ENCODE measurements at regions not wholly inside any gene's neighbourhood (a gene's known extent, or its start where the extent isn't known, plus 50 kb on each side); places are given as distances from the start of the nearest gene placed in this dataset.
A peak's percentile ranks its signal among the peaks of the same experiment; 100 is the strongest.

DNA sequence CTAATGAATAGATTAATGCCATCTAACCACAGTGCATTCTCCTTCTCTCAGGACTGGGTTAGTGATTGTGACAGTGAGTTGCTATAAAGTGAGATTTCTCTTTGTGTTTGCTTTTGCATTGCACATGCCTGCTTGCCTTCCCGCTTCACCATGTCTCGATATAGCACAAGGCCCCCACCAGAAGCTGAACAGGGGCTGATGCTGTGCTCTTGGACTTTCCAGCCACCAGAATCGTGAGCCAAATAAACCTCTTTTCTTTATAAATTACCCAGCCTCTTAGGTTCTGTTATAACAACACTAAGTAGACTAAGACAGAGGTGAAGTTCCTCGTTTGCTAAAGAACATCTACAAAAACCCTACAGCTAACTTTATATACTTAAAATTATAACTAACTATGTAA is 173.0 kb downstream of the KIF26A start:
- no peak for ATAC-seq (replicated peaks in 1 of 4)
- CTCF ChIA-PET, result no interaction called here
- no peaks in the 10 kb centered on the region for H3K4me1 Mint-ChIP-seq

DNA sequence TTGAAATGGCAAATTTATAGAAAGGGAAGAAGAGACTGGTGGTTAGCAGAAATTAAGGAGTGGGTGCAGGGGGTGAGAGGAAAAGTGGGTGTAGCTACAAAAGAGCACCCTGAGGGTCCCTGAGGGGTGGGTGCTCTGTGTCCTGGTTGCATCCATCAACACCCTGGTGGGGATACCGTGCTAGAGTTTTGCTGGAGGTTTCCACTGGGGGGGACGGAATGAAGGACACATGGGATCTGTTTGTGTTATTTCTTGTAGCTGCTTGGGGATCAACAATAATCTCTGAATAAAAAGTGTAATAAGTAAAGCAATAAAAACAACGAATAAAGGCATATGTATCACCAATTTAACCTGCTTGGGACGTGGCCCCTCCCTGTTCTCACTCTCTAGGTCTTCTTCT is 175.3 kb downstream of the KIF26A start:
- H3K27me3 ChIP-seq (replicated peaks in 1 of 2; ENCODE audit: control insufficient read depth in 2 of 2, extremely low read depth in 1 of 2, insufficient read depth in 2 of 2, low read length in 1 of 2), result peaks cover 0 to 16% of the 10 kb centered on the region in 2 experiments
- no peaks in the 10 kb centered on the region for H3K36me3 Mint-ChIP-seq
- ChIA-PET CTCF (interaction anchor here in 1 of 2 donors (1.1 kb wide), 1 partner anchor 22 kb away, joined by 3 read pairs; no protein-coding TSS in a partner anchor), POLR2A (no interaction called here)
- H3K4me1 ChIP-seq (ENCODE audit: control insufficient read depth in 1 of 2, extremely low read depth in 1 of 2, insufficient read depth in 2 of 2, low read length in 2 of 2), result no peaks in the 10 kb centered on the region
- H3K4me3 ChIP-seq (ENCODE audit: control insufficient read depth in 1 of 2, extremely low read depth in 1 of 2, low read length in 1 of 2), result no peak overlapping the region
- no peaks in the 10 kb centered on the region for H3K9me3 ChIP-seq
- no peak overlapping the region for H3K4me3 Mint-ChIP-seq
- H3K27ac Mint-ChIP-seq, result no peak overlapping the region
- H3K36me3 ChIP-seq (ENCODE audit: control insufficient read depth in 2 of 2, extremely low read depth in 1 of 2, insufficient read depth in 1 of 2, low read length in 1 of 2), result no peaks in the 10 kb centered on the region
- H3K9me3 Mint-ChIP-seq, result peaks cover 0 to 12% (median 7%) of the 10 kb centered on the region in 3 donors
- 100% methylated on average over 1 of the region's 4 CpGs for WGBS (ENCODE audit: insufficient coverage)
- H3K4me1 Mint-ChIP-seq, result no peaks in the 10 kb centered on the region
- H3K27ac ChIP-seq (ENCODE audit: low read length), result no peak overlapping the region
- no peak for ATAC-seq (replicated peaks in 1 of 4)
- no peak for DNase-seq
- H3K27me3 Mint-ChIP-seq, result no peaks in the 10 kb centered on the region

More for the DNA sequence above, 173.0 kb downstream of the KIF26A start:
- Mint-ChIP-seq H3K27me3 (no peaks in the 10 kb centered on the region), H3K9me3 (peaks cover 0 to 12% (median 7%) of the 10 kb centered on the region in 3 donors), H3K27ac (no peak overlapping the region), H3K36me3 (no peaks in the 10 kb centered on the region), H3K4me3 (no peak overlapping the region)
- no CpG with 5 or more reads among the region's 4 CpGs for WGBS (ENCODE audit: insufficient coverage)
- no peak overlapping the region for H3K27ac ChIP-seq (ENCODE audit: low read length)
- H3K4me1 ChIP-seq (ENCODE audit: control insufficient read depth in 1 of 2, extremely low read depth in 1 of 2, insufficient read depth in 2 of 2, low read length in 2 of 2), result no peaks in the 10 kb centered on the region
- DNase-seq, result no peak
- POLR2A ChIA-PET, result no interaction called here
- no peaks in the 10 kb centered on the region for H3K9me3 ChIP-seq
- H3K4me3 ChIP-seq (ENCODE audit: control insufficient read depth in 1 of 2, extremely low read depth in 1 of 2, low read length in 1 of 2), result no peak overlapping the region
- no peaks in the 10 kb centered on the region for H3K36me3 ChIP-seq (ENCODE audit: control insufficient read depth in 2 of 2, extremely low read depth in 1 of 2, insufficient read depth in 1 of 2, low read length in 1 of 2)
- peaks cover 0 to 29% of the 10 kb centered on the region in 2 experiments for H3K27me3 ChIP-seq (replicated peaks in 1 of 2; ENCODE audit: control insufficient read depth in 2 of 2, extremely low read depth in 1 of 2, insufficient read depth in 2 of 2, low read length in 1 of 2)

DNA sequence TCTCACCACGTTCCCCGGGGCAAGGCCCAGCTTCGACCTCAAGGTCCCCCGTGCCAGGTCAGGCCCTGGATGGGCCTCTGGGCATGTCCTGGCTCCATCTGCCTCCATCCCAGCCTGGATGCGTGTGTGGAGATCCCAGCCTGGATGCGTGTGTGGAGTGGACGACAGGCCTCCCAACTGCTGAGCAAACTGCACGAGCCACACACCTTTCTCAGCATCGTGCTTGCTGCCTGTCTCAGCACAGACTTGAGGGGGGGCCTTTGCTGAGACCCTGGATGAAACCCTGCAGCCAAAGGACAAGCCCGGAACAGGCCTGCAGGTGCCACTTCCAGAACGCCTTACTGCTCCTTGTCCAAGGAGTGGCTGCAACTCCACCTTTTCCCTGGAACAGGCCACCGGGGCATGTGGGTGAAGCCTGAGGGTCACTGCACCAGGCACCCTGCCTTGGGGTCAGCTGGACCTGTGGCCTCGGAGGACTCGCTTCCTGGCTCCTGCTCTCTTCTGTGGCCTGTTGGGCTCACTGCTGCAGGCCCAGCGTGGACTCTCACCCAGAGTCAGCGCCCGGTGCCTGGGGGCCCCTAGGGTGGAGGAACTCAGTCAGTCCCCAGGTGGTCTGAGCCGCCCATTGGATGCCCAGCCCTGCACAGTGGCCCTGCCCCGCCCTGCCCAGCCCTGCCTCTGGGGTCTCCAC is 176.0 kb downstream of the KIF26A start:
- Mint-ChIP-seq H3K27me3 (no peaks in the 10 kb centered on the region), H3K27ac (no peak overlapping the region), H3K4me1 (no peaks in the 10 kb centered on the region), H3K9me3 (peaks cover 0 to 12% (median 7%) of the 10 kb centered on the region in 3 donors), H3K4me3 (no peak overlapping the region), H3K36me3 (no peaks in the 10 kb centered on the region)
- Histone ChIP-seq H3K27me3 (replicated peaks in 1 of 2; ENCODE audit: control insufficient read depth in 2 of 2, extremely low read depth in 1 of 2, insufficient read depth in 2 of 2, low read length in 1 of 2) (peaks cover 0 to 14% of the 10 kb centered on the region in 2 experiments), H3K4me3 (ENCODE audit: control insufficient read depth in 1 of 2, extremely low read depth in 1 of 2, low read length in 1 of 2) (no peak overlapping the region), H3K9me3 (no peaks in the 10 kb centered on the region), H3K27ac (ENCODE audit: low read length) (no peak overlapping the region), H3K36me3 (ENCODE audit: control insufficient read depth in 2 of 2, extremely low read depth in 1 of 2, insufficient read depth in 1 of 2, low read length in 1 of 2) (no peaks in the 10 kb centered on the region), H3K4me1 (ENCODE audit: control insufficient read depth in 1 of 2, extremely low read depth in 1 of 2, insufficient read depth in 2 of 2, low read length in 2 of 2) (no peaks in the 10 kb centered on the region)
- 80% methylated on average over 17 of the region's 19 CpGs for WGBS (ENCODE audit: insufficient coverage)
- ATAC-seq (replicated peaks in 1 of 4) (no peak), DNase-seq (peak in 1 of 35 experiments; percentile 2)
- ChIA-PET CTCF (no interaction called here), POLR2A (no interaction called here)

DNA sequence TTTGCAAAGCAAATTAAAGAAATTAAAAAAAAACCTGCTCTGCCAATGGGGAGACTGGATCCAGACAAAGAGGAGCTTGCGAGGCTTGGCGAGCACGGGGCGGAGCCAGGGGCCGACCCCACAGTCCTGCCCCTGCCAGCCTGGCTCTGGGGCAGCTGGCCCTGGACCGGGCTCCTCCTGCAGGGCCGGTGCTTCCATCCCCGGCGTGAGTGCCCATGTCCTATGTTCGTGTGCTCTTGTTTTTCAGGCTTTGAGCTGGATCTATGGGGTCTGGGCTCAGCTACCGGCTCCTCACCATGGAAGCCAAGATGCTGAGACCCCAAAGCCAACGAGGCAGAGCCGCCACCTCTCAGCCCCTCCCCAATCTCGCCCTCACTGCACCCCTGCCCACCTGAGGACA is 176.8 kb downstream of the KIF26A start:
- Histone ChIP-seq H3K9me3 (no peaks in the 10 kb centered on the region), H3K27ac (ENCODE audit: low read length) (no peak overlapping the region), H3K36me3 (ENCODE audit: control insufficient read depth in 2 of 2, extremely low read depth in 1 of 2, insufficient read depth in 1 of 2, low read length in 1 of 2) (no peaks in the 10 kb centered on the region), H3K4me1 (ENCODE audit: control insufficient read depth in 1 of 2, extremely low read depth in 1 of 2, insufficient read depth in 2 of 2, low read length in 2 of 2) (no peaks in the 10 kb centered on the region), H3K4me3 (ENCODE audit: control insufficient read depth in 1 of 2, extremely low read depth in 1 of 2, low read length in 1 of 2) (no peak overlapping the region), H3K27me3 (replicated peaks in 1 of 2; ENCODE audit: control insufficient read depth in 2 of 2, extremely low read depth in 1 of 2, insufficient read depth in 2 of 2, low read length in 1 of 2) (peaks cover 0 to 16% of the 10 kb centered on the region in 2 experiments)
- no peaks in the 10 kb centered on the region for H3K4me1 Mint-ChIP-seq
- CTCF ChIA-PET, result no interaction called here
- POLR2A ChIA-PET, result no interaction called here
- no peak overlapping the region for H3K4me3 Mint-ChIP-seq
- no peak overlapping the region for H3K27ac Mint-ChIP-seq
- WGBS (ENCODE audit: insufficient coverage), result 79% methylated on average over 8 of the region's 14 CpGs
- H3K9me3 Mint-ChIP-seq, result peaks cover 0 to 12% (median 7%) of the 10 kb centered on the region in 3 donors
- no peaks in the 10 kb centered on the region for H3K27me3 Mint-ChIP-seq
- H3K36me3 Mint-ChIP-seq, result no peaks in the 10 kb centered on the region
- DNase-seq (no peak), ATAC-seq (replicated peaks in 1 of 4) (no peak)

DNA sequence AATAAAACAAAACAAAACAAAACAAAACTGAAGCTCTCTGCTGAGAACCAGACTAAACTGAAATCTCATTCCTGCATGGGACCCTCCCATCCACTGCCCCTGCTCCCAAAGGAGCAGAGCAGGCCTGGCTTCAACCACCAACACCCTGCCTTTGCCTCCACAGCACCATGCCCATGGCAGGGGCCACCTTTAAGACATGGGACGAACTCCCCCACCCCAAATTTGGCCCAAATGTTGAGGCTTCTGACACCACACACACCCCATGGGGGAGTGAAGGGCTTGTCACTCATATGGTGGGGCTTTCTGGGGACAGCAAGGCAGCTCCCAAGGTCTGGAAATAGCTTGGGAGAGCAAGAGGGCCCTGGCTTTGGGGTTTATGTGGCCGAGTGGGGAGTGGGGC is 177.2 kb downstream of the KIF26A start:
- H3K27ac ChIP-seq (ENCODE audit: low read length), result no peak overlapping the region
- H3K36me3 ChIP-seq (ENCODE audit: control insufficient read depth in 2 of 2, extremely low read depth in 1 of 2, insufficient read depth in 1 of 2, low read length in 1 of 2), result no peaks in the 10 kb centered on the region
- peaks cover 0 to 16% of the 10 kb centered on the region in 2 experiments for H3K27me3 ChIP-seq (replicated peaks in 1 of 2; ENCODE audit: control insufficient read depth in 2 of 2, extremely low read depth in 1 of 2, insufficient read depth in 2 of 2, low read length in 1 of 2)
- no peaks in the 10 kb centered on the region for H3K27me3 Mint-ChIP-seq
- H3K36me3 Mint-ChIP-seq, result no peaks in the 10 kb centered on the region
- no peaks in the 10 kb centered on the region for H3K9me3 ChIP-seq
- ChIA-PET CTCF (no interaction called here), POLR2A (no interaction called here)
- no peak for ATAC-seq (replicated peaks in 1 of 4)
- no peaks in the 10 kb centered on the region for H3K4me1 Mint-ChIP-seq
- H3K4me3 ChIP-seq (ENCODE audit: control insufficient read depth in 1 of 2, extremely low read depth in 1 of 2, low read length in 1 of 2), result no peak overlapping the region
- no peak overlapping the region for H3K27ac Mint-ChIP-seq
- DNase-seq, result peak in 1 of 35 experiments; percentile 10
- H3K4me3 Mint-ChIP-seq, result no peak overlapping the region
- 57% methylated on average over 1 of the region's 2 CpGs for WGBS (ENCODE audit: insufficient coverage)
- H3K9me3 Mint-ChIP-seq, result peaks cover 0 to 9% (median 7%) of the 10 kb centered on the region in 3 donors
- H3K4me1 ChIP-seq (ENCODE audit: control insufficient read depth in 1 of 2, extremely low read depth in 1 of 2, insufficient read depth in 2 of 2, low read length in 2 of 2), result peaks cover 0 to under 1% of the 10 kb centered on the region in 2 experiments

DNA sequence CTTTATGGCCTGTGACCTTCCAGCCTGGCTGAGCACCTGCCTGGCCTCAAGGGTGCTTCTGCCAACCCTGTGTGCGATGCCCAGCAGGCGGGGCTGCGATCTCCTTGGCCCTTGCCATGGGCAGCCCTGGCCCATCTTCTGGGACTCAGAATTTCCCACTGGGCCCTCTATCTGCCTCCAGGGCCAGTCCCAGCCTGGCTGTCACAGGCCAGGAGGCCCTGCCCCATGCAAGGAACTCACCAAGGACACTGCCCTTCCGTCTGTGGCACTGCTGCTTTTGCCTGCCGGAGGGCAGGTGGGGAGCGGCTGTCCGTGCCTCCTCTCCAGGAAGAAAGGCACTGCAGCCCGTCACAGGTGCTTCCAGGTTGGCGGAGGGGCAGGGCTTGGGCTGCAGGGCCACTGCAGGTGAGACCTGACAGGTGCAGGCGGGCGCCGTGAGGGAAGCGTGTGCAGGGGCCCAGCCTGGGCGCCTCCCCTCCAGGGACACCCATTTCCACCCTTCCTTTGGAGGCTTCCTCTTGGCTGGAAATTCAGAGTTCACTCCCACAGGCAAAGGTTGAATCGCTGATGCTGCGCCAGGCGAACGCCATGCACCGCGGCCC is 177.8 kb downstream of the KIF26A start:
- H3K27me3 Mint-ChIP-seq, result peaks cover 0 to 3% of the 10 kb centered on the region in 2 donors
- H3K4me3 Mint-ChIP-seq, result no peak overlapping the region
- Histone ChIP-seq H3K27ac (ENCODE audit: low read length) (no peak overlapping the region), H3K4me1 (ENCODE audit: control insufficient read depth in 1 of 2, extremely low read depth in 1 of 2, insufficient read depth in 2 of 2, low read length in 2 of 2) (peaks cover 0 to 5% of the 10 kb centered on the region in 2 experiments), H3K9me3 (no peaks in the 10 kb centered on the region), H3K27me3 (replicated peaks in 1 of 2; ENCODE audit: control insufficient read depth in 2 of 2, extremely low read depth in 1 of 2, insufficient read depth in 2 of 2, low read length in 1 of 2) (peaks cover 0 to 21% of the 10 kb centered on the region in 2 experiments), H3K4me3 (ENCODE audit: control insufficient read depth in 1 of 2, extremely low read depth in 1 of 2, low read length in 1 of 2) (no peak overlapping the region), H3K36me3 (ENCODE audit: control insufficient read depth in 2 of 2, extremely low read depth in 1 of 2, insufficient read depth in 1 of 2, low read length in 1 of 2) (no peaks in the 10 kb centered on the region)
- H3K9me3 Mint-ChIP-seq, result peaks cover 0 to 3% (median 2%) of the 10 kb centered on the region in 3 donors
- WGBS (ENCODE audit: insufficient coverage), result 90% methylated on average over 19 of the region's 20 CpGs
- no peak overlapping the region for H3K27ac Mint-ChIP-seq
- CTCF ChIA-PET, result no interaction called here
- POLR2A ChIA-PET, result no interaction called here
- H3K36me3 Mint-ChIP-seq, result no peaks in the 10 kb centered on the region
- peak in 1 of 35 experiments; percentile 12 for DNase-seq
- ATAC-seq (replicated peaks in 1 of 4), result no peak
- no peaks in the 10 kb centered on the region for H3K4me1 Mint-ChIP-seq
